HUES6 (cell line): ENCODE measurements at regions not wholly inside any gene's neighbourhood (a gene's known extent, or its start where the extent isn't known, plus 50 kb on each side); places are given as distances from the start of the nearest gene placed in this dataset.

ENCODE experiments used
- H3K27ac ChIP-seq: 2 replicates; pipeline ENCODE4 v1.7.0; 2013; ENCODE audit warnings: low read depth, mild to moderate bottlenecking, low read length, inconsistent platforms
- H3K27me3 ChIP-seq: 2 replicates; pipeline ENCODE4 v1.6.1; 2013; ENCODE audit warnings: low read length; ENCODE audit not compliant: control insufficient read depth, insufficient read depth
- H3K36me3 ChIP-seq: 2 replicates; pipeline ENCODE4 v1.6.1; 2013; ENCODE audit warnings: low read length; ENCODE audit not compliant: control insufficient read depth, insufficient read depth
- H3K4me1 ChIP-seq: 2 replicates; pipeline ENCODE4 v1.6.1; 2013; ENCODE audit warnings: low read length; ENCODE audit not compliant: control insufficient read depth, insufficient read depth
- H3K4me3 ChIP-seq: 2 replicates; pipeline ENCODE4 v1.5.1; 2013; ENCODE audit warnings: low read depth, low read length
- H3K9ac ChIP-seq: one replicate; pipeline ENCODE4 v1.6.1; 2013; ENCODE audit warnings: mild to moderate bottlenecking, low read length
- H3K9me3 ChIP-seq: 2 replicates; pipeline ENCODE4 v1.6.1; 2013; ENCODE audit warnings: low read depth, low read length; ENCODE audit not compliant: control insufficient read depth, insufficient read depth

GRCh38 chr1:70616946-70617345 is 205.9 kb downstream of the CTH start:
- Histone ChIP-seq H3K4me1 (no peaks in the 10 kb centered on the region), H3K4me3 (no peak overlapping the region), H3K27ac (no peak overlapping the region), H3K9me3 (peaks cover 5% of the 10 kb centered on the region; the same call in 1 of the 2 replicates), H3K36me3 (no peaks in the 10 kb centered on the region), H3K9ac (no peak overlapping the region), H3K27me3 (no peaks in the 10 kb centered on the region)

- Histone ChIP-seq H3K27ac (no peak overlapping the region), H3K4me1 (no peaks in the 10 kb centered on the region), H3K4me3 (no peak overlapping the region), H3K9me3 (peaks cover 5% of the 10 kb centered on the region; the same call in 1 of the 2 replicates), H3K27me3 (no peaks in the 10 kb centered on the region), H3K9ac (no peak overlapping the region), H3K36me3 (no peaks in the 10 kb centered on the region)
Observed at GRCh38 chr1:70617728-70618127, 206.7 kb downstream of the CTH start.

- Histone ChIP-seq H3K4me3 (no peak overlapping the region), H3K4me1 (no peaks in the 10 kb centered on the region), H3K36me3 (no peaks in the 10 kb centered on the region), H3K27ac (no peak overlapping the region), H3K9ac (no peak overlapping the region), H3K9me3 (peaks cover 6% of the 10 kb centered on the region; the same call in 1 of the 2 replicates), H3K27me3 (no peaks in the 10 kb centered on the region)
Observed at GRCh38 chr1:70627910-70628309, 216.8 kb downstream of the CTH start.

- H3K27me3 ChIP-seq, result no peaks in the 10 kb centered on the region
- H3K9ac ChIP-seq, result no peak overlapping the region
- no peak overlapping the region for H3K4me3 ChIP-seq
- no peak overlapping the region for H3K27ac ChIP-seq
- H3K36me3 ChIP-seq, result no peaks in the 10 kb centered on the region
- H3K9me3 ChIP-seq, result peaks cover 6% of the 10 kb centered on the region; the same call in 1 of the 2 replicates
- H3K4me1 ChIP-seq, result no peaks in the 10 kb centered on the region
Observed at GRCh38 chr1:70628973-70629372, 217.9 kb downstream of the CTH start.

GRCh38 chr1:70633004-70633403 is 221.9 kb downstream of the CTH start:
- Histone ChIP-seq H3K27ac (no peak overlapping the region), H3K4me1 (no peaks in the 10 kb centered on the region), H3K4me3 (no peak overlapping the region), H3K9me3 (0 out of 2 replicates have a peak, but pooled peaks cover under 1% of the 10 kb centered on the region), H3K36me3 (no peaks in the 10 kb centered on the region), H3K9ac (no peak overlapping the region), H3K27me3 (no peaks in the 10 kb centered on the region)

- Histone ChIP-seq H3K36me3 (no peaks in the 10 kb centered on the region), H3K9me3 (no peaks in the 10 kb centered on the region), H3K27ac (no peak overlapping the region)
Observed at GRCh38 chr1:70635868-70636267, 224.8 kb downstream of the CTH start.

GRCh38 chr1:70641868-70642267 is 230.8 kb downstream of the CTH start:
- Histone ChIP-seq H3K27ac (no peak overlapping the region), H3K4me3 (no peak overlapping the region), H3K9me3 (no peaks in the 10 kb centered on the region), H3K36me3 (no peaks in the 10 kb centered on the region), H3K4me1 (no peaks in the 10 kb centered on the region), H3K27me3 (no peaks in the 10 kb centered on the region), H3K9ac (no peak overlapping the region)

More at GRCh38 chr1:70635868-70636267, 224.8 kb downstream of the CTH start:
- Histone ChIP-seq H3K27me3 (no peaks in the 10 kb centered on the region), H3K9ac (no peak overlapping the region), H3K4me3 (no peak overlapping the region), H3K4me1 (no peaks in the 10 kb centered on the region)

GRCh38 chr1:70656361-70656760 is 245.3 kb downstream of the CTH start:
- Histone ChIP-seq H3K4me1 (no peaks in the 10 kb centered on the region), H3K36me3 (no peaks in the 10 kb centered on the region), H3K9me3 (no peaks in the 10 kb centered on the region), H3K27ac (no peak overlapping the region), H3K4me3 (no peak overlapping the region), H3K9ac (no peak overlapping the region), H3K27me3 (no peaks in the 10 kb centered on the region)

- no peak overlapping the region for H3K9ac ChIP-seq
- H3K4me3 ChIP-seq, result no peak overlapping the region
- no peaks in the 10 kb centered on the region for H3K9me3 ChIP-seq
- H3K36me3 ChIP-seq, result no peaks in the 10 kb centered on the region
- H3K27me3 ChIP-seq, result no peaks in the 10 kb centered on the region
- no peak overlapping the region for H3K27ac ChIP-seq
- no peaks in the 10 kb centered on the region for H3K4me1 ChIP-seq
Observed at GRCh38 chr1:70659891-70660290, 248.8 kb downstream of the CTH start.

- Histone ChIP-seq H3K36me3 (no peaks in the 10 kb centered on the region), H3K27me3 (no peaks in the 10 kb centered on the region), H3K9ac (no peak overlapping the region), H3K27ac (no peak overlapping the region), H3K4me1 (no peaks in the 10 kb centered on the region), H3K9me3 (no peaks in the 10 kb centered on the region), H3K4me3 (no peak overlapping the region)
Observed at GRCh38 chr1:70666381-70667140, 255.5 kb downstream of the CTH start.

- no peak overlapping the region for H3K27ac ChIP-seq
- H3K4me3 ChIP-seq, result no peak overlapping the region
- H3K9ac ChIP-seq, result no peak overlapping the region
- no peaks in the 10 kb centered on the region for H3K4me1 ChIP-seq
- H3K27me3 ChIP-seq, result no peaks in the 10 kb centered on the region
- H3K36me3 ChIP-seq, result no peaks in the 10 kb centered on the region
- H3K9me3 ChIP-seq, result no peaks in the 10 kb centered on the region
Observed at GRCh38 chr1:70667494-70668170, 256.6 kb downstream of the CTH start.
